HT-29 (cell line): ENCODE measurements at regions not wholly inside any gene's neighbourhood (a gene's known extent, or its start where the extent isn't known, plus 50 kb on each side); places are given as distances from the start of the nearest gene placed in this dataset.
"Not testable (repeated sequence)": the region's sequence is repeated elsewhere in the genome, so short reads cannot be mapped to it uniquely, and the experiment has no call there.

Source experiments
- DNase-seq: peaks from one replicate; pipeline ENCODE4 v3.0.0-alpha.2; 2015; ENCODE audit warnings: low spot score

DNA sequence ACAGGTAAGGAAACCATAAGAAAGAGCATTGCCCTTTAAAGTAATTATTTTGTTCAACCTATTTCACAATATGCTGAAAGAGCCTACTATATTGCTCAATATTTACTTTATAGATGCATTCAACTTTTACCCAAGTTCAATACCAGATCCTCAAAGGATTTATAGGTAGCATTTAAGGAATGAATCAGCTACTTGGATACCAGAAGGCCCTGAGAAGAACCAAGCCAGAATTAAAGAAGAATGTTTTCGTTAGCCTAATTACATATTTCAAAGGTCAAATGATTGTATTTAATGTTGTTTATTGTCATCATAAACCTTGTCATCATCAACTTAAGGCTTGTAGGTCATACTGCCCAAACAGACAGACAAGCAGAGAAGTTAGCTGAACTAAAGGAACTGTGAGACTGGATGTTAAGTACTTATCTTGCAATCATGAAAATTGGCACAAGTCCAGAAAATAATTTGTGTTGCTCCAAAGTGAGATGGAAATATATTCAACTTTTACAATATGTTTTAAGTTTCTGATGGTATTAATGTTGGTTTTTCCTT, 636.7 kb downstream of the RFPL4B start:
- peak; percentile 66 for DNase-seq

DNA sequence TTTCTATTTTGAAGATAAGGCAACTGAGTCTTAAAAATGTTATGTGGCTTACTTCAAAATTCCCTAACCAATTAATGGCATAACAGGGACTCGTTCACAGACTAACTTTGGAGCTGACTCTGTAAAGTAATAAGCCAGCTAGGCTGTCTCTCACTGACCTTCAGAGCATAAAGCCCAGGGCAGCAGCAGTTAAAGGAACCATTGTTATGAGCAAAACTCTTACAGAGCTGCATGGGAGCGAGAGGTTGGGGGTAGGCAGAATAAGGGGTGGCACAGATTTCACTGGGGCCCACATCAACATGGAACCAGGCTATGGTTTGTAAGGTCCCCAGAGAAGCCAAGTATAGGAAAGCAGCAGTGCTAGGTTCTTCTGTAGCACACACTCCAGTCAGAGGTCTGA, 637.8 kb downstream of the RFPL4B start:
- DNase-seq: no peak

DNA sequence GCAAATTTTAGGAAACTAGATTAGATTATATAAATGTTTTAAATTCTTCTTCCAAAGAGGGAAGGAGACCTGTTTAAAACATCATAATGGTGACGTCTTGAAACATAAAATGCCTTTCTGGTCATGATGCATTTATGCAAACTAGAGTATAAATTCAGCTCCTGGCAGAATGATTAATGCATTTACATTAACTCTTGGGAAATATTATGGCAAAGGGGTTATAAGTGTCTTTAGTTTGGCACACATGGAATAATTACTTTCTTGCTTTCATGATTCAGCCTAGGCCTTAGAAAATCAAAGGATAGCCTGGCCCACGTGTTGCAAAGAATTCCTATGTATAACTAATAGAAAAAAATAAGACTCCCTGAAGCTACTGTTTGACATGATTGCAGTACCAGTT, 639.2 kb downstream of the RFPL4B start:
- no peak for DNase-seq

DNA sequence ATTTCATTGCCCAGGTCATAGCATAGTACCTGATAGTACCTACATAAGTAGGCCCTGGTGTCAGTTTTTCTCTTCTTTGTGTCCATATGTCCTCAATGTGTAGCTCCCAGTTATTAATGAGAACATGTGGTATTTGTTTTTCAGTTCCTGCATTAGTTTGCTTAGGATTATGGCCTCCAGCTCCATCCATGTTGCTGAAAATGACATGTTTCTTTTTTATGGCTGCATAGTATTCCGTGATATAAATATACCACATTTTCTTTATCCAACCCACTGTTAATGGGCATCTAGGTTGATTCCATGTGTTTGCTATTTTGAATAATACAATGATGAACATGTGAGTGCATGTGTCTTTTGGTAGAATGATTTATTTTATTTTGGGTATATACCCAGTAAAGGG, 641.6 kb downstream of the RFPL4B start:
- DNase-seq: no peak

DNA sequence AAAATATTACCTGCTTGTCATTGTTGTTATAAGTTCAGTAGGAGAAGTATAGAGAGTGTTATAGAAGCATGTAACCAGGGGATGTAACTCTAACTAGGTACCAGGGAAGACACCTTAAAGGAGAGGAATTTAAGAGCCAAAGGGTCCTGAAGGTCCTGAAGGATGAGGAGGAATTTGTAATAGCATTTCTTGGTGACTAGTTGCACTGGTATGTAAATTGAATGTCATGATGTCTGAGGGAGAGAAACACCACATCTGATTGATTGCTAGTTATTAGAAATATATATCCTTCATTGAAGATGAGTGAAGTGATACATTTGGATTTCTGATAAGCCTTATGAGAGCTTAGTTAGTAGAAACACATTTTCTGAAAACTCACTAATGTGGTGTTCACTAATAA, 643.8 kb downstream of the RFPL4B start:
- no peak for DNase-seq

DNA sequence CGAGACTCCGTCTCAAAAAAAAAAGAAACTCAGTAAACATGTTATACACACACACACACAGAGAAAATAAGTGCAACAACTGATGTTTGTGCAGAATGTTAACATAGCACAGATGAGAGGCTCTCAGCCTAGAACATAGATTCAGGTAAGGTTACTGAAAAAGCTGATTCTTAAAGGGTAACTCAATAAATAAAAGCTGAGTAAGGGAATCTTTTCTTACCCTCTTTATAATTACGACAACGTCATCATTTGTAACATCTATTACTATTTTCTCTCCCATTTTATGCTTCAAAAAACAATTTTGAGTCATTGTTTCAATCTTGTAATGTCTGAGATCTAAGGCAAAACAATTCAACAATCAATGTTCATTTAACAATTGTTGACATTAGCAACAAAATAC, 644.8 kb downstream of the RFPL4B start:
- DNase-seq: no peak

DNA sequence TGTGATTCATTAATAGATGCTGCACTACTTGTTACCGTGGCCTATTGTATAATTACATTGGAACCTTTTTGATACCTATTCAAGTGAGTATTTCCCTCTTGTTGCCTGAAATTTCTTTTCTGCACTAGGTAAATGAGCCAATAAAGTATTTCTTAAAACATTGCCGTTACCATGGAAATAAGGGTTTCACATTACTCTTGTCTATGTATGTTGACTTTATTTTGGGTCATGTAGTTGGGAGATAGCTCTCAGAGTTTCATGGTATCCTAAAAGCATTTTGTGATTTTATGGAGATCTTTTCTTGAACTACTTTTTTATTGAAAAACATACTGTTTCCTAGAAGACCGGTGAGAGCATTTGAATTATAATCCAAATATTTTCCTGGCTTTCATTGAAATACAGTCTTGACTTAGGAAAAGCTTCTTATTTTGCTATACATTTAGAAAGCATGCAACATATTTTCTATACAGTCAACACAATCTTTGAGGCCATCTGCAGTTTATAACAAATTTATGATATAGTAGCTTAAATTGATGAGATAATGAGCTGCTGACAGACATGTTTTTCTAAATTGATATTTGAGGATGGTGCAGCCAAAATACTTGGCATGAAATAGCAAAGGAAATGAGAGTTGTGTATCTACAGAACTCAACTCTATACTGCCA, 650.4 kb downstream of the RFPL4B start:
- no peak for DNase-seq

DNA sequence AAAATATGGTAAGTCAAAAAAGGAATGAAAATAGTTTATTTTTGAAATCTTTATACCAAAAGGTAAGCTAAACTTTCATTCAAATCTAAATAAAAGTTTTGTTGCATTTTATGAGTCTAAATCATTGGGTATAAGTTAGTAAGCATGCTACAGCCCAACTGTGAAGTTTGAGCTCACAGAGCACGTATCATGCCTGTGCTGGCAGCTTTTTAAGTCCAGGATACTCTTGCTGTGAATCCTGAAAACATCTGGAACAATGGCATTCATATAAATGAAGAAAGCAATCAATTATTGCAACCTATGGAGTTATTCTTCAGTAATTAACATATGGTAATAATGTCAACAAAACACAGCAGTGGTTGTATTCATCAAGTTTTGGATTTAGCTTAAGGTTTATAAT, 656.9 kb downstream of the RFPL4B start:
- no peak for DNase-seq

DNA sequence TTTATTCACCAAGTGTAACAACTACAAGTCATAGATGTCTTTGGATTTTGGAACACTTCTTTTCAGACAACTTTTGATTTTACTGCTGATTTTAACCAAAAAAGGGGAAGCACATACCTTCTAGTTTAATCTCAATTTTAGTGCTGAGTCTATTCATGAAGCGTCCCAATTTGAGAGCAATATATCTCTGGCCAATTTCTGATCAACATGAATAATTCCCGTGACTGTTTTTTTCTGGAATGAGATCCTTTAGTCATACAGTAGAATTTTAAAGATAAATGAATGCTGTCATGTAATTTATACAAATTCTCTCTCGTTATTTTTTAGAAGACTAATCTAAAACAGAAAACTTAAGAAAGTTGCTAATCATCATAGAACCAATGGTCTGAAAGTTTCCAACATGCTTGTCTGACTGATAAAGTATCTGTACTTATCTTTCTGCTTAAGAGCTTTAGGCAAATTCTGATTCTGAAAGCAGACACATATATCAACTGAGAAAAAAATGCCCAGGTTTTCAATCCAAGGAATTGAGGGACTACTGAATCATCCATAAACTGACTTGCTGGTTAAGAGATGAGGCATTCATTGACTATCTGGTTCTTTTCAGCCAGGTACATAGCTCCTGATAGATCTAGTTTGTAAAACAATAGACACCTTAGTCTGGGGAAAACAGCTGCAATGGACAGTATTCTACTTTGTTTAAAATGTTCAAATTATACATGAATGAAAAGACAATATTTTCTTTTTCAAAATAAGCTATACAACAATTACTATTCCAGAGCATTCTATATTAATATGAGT, 657.5 kb downstream of the RFPL4B start:
- DNase-seq: no peak

DNA sequence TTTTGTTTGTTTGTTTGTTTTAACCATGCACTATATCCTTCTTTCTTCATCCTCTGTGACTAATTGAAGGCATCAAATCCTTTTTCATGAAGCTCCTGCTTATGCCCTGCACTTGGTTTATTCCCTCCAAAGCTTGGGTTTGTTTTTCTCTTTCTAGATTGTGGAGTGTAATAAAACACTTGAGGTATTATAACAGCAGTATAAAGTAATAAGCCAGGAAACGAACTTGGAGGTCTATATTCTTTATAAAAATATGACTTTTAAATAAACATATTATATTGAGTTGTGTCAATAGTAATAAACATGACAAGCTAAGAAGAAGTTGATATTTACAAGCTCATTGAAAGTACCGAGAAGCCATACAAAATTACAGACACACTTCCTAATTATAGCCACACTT, 659.4 kb downstream of the RFPL4B start:
- no peak for DNase-seq

DNA sequence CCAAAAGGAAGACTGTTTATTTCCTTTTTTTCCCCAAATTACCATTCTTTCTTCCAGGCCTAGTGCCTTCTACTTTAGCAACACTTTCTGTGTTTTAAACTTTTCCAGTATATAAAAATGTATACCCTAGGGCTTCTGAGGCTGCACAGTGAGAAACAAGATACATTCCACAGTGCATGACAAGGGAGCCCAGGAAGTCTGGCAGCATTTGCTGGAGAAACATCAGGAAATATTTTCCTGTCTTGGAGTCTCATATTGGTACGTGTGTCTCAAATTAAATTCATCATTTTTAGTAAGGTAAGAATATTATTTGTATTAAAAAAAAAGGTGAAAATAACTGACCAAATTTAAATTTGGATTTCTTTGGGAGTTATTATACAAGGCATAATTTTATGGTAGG, 662.6 kb downstream of the RFPL4B start:
- DNase-seq: no peak

DNA sequence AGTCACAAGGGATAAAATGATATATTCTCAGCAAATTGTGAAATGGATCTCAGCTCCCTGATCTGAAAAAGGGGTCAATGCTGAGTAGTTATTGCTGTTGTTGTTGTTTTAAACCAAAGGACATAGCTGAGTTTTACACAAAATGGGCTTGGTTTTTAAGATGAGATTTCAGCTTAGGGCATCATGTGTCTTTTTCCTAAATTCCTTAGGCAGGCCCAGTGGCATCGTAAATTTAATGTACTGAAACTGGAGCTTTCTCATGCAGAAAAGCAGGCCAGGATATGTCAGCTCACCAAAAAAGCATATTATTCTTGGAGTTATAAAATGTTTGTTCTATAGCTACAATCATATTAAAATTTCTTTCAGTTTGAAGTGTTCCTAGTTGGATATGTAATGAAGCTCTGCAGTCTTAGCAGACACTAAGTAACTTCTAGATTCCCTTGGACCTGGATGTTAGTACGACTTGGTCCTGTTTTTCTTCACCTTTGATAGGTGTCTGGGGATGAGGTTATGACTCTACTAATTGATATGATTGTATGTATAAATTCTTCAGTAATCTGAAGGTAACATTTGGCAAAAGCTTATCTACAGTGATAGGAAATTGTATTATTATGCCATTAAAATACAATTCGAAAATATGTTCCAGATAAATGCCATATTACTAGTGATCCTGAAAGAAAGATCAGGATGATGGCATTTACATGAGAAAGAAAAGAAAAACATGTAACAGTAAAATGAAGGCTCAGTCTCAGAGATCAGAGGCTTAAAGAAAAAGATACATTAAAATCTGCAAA, 663.3 kb downstream of the RFPL4B start:
- no peak for DNase-seq

DNA sequence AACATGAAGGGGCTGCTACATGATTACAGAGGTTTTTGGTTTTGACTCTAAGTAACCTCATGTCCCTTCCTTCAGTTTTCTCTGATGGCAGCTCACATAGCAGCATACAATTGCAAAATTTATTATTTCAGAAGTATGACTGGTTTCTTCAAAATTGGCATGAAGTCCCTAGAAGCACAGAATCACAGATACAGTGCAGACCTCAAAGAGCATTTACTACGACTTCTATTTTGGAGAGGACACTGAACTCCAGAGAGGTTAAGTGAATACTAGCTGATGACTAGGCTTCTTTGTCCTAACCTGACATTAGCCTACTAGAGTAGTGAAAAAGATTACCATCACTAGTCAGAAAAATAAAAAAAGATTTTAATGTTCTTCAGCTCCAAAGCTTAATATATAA, 664.3 kb downstream of the RFPL4B start:
- DNase-seq: no peak

DNA sequence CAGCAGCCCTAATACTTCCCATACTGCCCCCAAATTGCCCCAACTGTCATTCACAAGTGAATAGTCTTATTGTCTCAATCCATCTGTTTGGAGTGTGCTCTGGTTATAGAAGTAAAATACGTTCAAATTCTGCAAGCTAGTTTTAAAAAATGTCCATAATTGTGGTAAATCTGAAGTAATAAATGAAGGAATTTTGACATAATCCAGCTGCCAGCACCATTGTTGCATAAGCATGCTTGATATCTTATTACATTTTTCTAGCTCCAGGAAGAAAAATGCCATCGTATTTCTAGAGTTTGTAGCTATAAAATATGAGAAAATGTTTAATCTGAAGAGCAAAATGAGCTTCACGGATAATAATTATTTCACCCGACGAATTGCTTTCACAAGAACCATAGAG, 664.7 kb downstream of the RFPL4B start:
- DNase-seq: no peak

DNA sequence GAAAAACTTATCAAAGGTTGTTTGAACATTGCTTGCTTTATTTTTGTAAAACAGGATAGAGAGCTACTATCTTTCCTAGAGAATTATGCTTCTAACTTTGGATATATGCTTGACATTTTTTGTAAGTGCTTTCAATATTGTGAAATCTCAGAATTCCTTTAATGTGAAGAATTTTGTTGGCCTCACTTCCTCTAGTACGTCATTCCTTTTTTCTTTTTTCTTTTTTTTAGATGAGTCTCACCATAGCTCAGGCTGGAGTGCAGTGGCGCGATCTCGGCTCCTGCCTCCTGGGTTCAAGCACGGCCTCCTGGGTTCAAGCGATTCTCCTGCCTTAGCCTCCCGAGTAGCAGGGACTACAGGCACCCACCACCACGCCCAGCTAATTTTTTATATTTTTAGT, 668.1 kb downstream of the RFPL4B start:
- no peak for DNase-seq

DNA sequence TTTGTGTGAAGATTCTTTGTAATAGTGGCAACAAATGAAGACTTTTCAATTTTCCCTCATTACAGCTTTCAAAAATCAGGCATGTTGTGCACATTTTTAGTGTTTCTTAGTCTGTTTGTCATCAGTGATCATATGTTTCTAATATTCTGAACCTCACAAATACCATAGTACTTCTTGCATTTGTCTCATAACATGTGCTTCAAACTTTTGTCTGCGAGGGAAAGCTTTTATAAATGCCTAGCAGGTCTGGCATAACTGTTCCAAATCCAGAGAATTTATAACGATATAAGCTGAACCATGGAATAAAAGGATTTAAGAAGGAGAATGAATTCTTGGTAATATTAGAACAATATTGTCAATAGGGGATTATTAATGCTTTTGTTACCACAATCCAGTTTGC, 670.2 kb downstream of the RFPL4B start:
- no peak for DNase-seq

DNA sequence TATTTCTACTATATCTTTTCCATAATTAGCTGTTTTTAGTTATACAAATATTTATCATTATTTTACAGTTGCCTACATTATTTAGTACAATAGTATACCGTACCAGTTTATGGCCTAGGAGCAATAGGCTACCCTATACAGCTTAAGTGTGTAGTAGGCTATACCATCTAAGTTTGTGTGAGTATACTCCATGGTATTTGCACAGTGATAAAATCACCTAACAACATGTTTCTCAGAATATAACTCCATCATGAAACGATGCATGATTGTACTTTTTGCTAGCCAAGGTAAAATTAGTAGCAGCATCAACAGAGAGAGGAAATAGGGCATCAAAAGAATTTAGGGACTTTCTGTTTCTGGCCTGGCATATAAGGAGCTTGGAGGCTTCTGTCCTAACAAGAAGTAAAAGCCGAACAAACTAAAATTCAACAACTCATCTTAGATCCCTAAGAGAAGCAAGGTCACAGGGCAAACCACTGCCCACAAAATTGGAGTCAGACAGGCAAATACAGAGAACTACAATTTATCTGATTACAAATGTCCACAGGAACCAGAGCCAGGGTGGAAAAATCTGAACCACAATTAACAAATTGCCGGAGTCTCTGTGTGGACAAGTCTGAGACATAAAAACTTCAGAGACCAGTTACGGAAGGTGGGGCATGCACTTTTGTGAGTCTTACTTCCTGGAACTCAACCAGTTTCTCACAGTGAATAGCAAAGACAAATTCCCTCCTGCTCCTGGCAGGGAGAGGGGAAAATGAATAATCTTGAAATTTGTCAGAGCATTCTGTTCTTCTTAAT, 671.4 kb downstream of the RFPL4B start:
- peak; percentile 59 for DNase-seq

DNA sequence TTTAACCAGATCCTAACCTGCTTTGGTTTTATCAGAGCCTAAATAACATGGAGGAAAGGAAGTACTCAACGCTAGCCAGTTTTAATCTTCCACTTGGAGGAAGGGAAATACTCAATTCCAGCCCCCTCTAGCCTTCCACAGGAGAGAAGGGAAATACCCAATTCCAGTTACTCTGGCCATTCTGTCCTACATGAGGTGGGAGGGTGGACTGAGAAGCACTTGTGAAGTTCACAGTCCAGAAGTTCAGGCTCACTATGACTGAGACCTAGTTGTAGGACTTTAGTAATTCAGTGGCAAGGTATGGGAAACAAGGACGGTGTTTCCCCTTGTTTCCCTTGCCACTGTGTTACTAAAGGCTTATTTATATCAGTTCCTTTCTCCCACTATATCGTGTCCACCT, 672.0 kb downstream of the RFPL4B start:
- no peak for DNase-seq

DNA sequence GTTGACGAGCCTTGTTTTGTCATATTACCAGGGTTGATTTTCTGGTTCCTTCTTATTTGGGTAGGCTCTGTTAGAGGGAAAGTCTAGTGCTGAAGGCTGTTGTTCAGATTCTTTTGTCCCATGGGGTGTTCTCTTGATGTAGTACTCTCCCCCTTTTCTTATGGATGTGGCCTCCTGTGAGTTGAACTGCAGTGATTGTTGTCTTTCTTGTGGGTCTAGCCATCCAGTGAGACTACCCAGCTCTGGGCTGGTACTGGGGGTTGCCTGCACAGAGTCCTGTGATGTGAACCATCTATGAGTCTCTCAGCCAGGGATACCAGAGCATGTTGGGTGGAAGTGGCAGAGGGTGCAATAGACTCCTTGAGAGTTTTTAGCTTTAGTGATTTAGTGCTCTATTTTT, 680.6 kb downstream of the RFPL4B start:
- DNase-seq: no peak

DNA sequence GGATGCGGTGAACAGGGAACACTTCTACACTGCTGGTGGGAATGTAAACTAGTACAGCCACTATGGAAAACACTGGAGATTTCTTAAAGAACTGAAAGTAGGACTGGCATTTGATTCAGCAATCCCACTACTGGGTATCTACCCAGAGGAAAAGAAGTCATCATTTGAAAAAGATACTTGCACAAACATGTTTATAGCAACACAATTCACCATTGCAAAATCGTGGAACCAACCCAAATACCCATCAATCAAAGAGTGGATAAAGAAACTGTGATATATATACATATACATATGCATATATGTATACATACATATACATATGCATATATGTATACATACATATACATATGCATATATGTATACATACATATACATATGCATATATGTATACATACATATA, 682.0 kb downstream of the RFPL4B start:
- DNase-seq: not testable (repeated sequence)

DNA sequence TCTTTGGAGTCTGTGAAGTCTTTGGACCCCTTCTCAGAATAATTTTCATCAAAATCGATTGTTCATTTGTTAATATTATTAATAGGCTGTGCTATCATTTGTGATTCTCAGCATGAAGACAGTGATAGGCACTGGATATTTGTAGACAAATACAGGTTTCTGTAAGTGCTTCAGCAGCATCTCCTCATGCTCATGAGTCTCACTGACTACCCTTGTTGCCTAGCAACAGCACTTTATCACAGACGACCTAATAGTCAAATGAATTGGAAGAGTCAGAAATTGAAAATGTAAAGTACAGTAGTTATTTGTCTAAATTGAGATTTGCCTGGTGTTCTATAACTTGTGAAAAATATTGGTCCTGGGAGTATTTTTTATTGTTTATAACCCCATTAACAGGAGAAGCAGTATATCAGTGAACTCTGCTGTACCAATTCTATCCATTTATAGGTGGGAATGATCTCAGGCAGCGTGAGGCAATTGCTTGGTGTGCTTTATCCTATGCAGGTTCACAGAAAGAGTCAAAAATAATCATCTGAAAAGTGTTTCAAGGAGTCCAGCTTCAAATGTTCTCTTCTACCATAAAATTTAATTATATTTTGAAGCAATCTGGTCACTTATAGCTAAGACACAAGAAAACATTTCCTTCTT, 684.6 kb downstream of the RFPL4B start:
- DNase-seq: no peak
